Fibroblast of peridontal ligament (primary cell): ENCODE measurements at regions not wholly inside any gene's neighbourhood (a gene's known extent, or its start where the extent isn't known, plus 50 kb on each side); places are given as distances from the start of the nearest gene placed in this dataset.
A peak's percentile ranks its signal among the peaks of the same experiment; 100 is the strongest.

Source experiments
- DNase-seq: peaks from one replicate; pipeline ENCODE4 v3.0.0-alpha.2; 2010; ENCODE audit errors: extremely low read depth

- no peak for DNase-seq
Measured at GRCh38 chr15:91521548-91521947, 332.0 kb upstream of the SLCO3A1 start.

GRCh38 chr15:91521996-91522395 lies 331.5 kb upstream of the SLCO3A1 start:
- peak; percentile 34 for DNase-seq

- peak; percentile 78 for DNase-seq
Measured at GRCh38 chr15:91522605-91523332, 330.7 kb upstream of the SLCO3A1 start.

GRCh38 chr15:91523596-91523995 lies 329.9 kb upstream of the SLCO3A1 start:
- no peak for DNase-seq

- no peak for DNase-seq
Measured at GRCh38 chr15:91524534-91524933, 329.0 kb upstream of the SLCO3A1 start.

GRCh38 chr15:91525751-91526150 lies 327.8 kb upstream of the SLCO3A1 start:
- DNase-seq: no peak

- no peak for DNase-seq
Measured at GRCh38 chr15:91526424-91526823, 327.1 kb upstream of the SLCO3A1 start.

- no peak for DNase-seq
Measured at GRCh38 chr15:91528801-91529200, 324.7 kb upstream of the SLCO3A1 start.

- no peak for DNase-seq
Measured at GRCh38 chr15:91529534-91529933, 324.0 kb upstream of the SLCO3A1 start.

- DNase-seq: no peak
Measured at GRCh38 chr15:91530279-91530678, 323.2 kb upstream of the SLCO3A1 start.

GRCh38 chr15:91530956-91531582 lies 322.4 kb upstream of the SLCO3A1 start:
- DNase-seq: no peak

GRCh38 chr15:91534235-91534634 lies 319.3 kb upstream of the SLCO3A1 start:
- DNase-seq: no peak

GRCh38 chr15:91534976-91535375 lies 318.5 kb upstream of the SLCO3A1 start:
- DNase-seq: no peak

GRCh38 chr15:91535856-91536500 lies 317.5 kb upstream of the SLCO3A1 start:
- DNase-seq: no peak

GRCh38 chr15:91537856-91538255 lies 315.7 kb upstream of the SLCO3A1 start:
- no peak for DNase-seq

GRCh38 chr15:91538782-91539181 lies 314.7 kb upstream of the SLCO3A1 start:
- DNase-seq: no peak

GRCh38 chr15:91541286-91541685 lies 312.2 kb upstream of the SLCO3A1 start:
- no peak for DNase-seq

GRCh38 chr15:91542226-91542625 lies 311.3 kb upstream of the SLCO3A1 start:
- no peak for DNase-seq

GRCh38 chr15:91547356-91547755 lies 306.2 kb upstream of the SLCO3A1 start:
- DNase-seq: no peak

- no peak for DNase-seq
Measured at GRCh38 chr15:91548549-91548948, 305.0 kb upstream of the SLCO3A1 start.

GRCh38 chr15:91549581-91549980 lies 303.9 kb upstream of the SLCO3A1 start:
- DNase-seq: no peak

- DNase-seq: no peak
Measured at GRCh38 chr15:91552555-91552954, 301.0 kb upstream of the SLCO3A1 start.

- DNase-seq: no peak
Measured at GRCh38 chr15:91553196-91553854, 300.2 kb upstream of the SLCO3A1 start.
